ENCODE measurements at regions not wholly inside any gene's neighbourhood (a gene's known extent, or its start where the extent isn't known, plus 50 kb on each side); places are given as distances from the start of the nearest gene placed in this dataset.

GRCh38 chr17:34822007-34822739 lies 139.1 kb downstream of the CCT6B start:
- Mint-ChIP-seq H3K27ac (no peak overlapping the region), H3K4me1 (no peaks in the 10 kb centered on the region), H3K27me3 (ENCODE audit: low read depth in 3 of 3) (peaks cover 2 to 14% (median 11%) of the 10 kb centered on the region in 3 donors), H3K9me3 (no peaks in the 10 kb centered on the region), H3K36me3 (no peaks in the 10 kb centered on the region), H3K4me3 (no peak overlapping the region)
- H3K36me3 ChIP-seq (replicated peaks in 1 of 2; ENCODE audit: control insufficient read depth in 1 of 2, insufficient read depth in 2 of 2, low read length in 2 of 2): no peaks in the 10 kb centered on the region
- no peaks in the 10 kb centered on the region for H3K27me3 ChIP-seq (ENCODE audit: control insufficient read depth in 2 of 2, insufficient read depth in 2 of 2, low read length in 2 of 2)
- H3K9me3 ChIP-seq (replicated peaks in 1 of 2; ENCODE audit: control insufficient read depth in 1 of 2, insufficient read depth in 1 of 2, low read length in 2 of 2): no peaks in the 10 kb centered on the region
- no peak overlapping the region for H3K9ac ChIP-seq (ENCODE audit: insufficient read depth, low read length, poor library complexity, severe bottlenecking)
- no peak overlapping the region for H3K4me2 ChIP-seq (replicated peaks; ENCODE audit: extremely low read depth, low read length, poor library complexity, severe bottlenecking)
- H3K79me2 ChIP-seq (ENCODE audit: insufficient read depth, low read length): no peaks in the 10 kb centered on the region
- no peak overlapping the region for H2AFZ ChIP-seq (ENCODE audit: insufficient read depth, low read depth, low read length, poor library complexity, severe bottlenecking)
- no peak overlapping the region for H3K4me3 ChIP-seq (replicated peaks in 1 of 3; ENCODE audit: low read depth in 2 of 3, low read length in 3 of 3)
- no peaks in the 10 kb centered on the region for H4K20me1 ChIP-seq (ENCODE audit: insufficient read depth, low read length)
- H3K27ac ChIP-seq (ENCODE audit: low read depth in 1 of 2, low read length in 2 of 2): no peak overlapping the region
- intact Hi-C loops (cut with micrococcal nuclease): no loop called here
- TF ChIP-seq, protein P1, sequence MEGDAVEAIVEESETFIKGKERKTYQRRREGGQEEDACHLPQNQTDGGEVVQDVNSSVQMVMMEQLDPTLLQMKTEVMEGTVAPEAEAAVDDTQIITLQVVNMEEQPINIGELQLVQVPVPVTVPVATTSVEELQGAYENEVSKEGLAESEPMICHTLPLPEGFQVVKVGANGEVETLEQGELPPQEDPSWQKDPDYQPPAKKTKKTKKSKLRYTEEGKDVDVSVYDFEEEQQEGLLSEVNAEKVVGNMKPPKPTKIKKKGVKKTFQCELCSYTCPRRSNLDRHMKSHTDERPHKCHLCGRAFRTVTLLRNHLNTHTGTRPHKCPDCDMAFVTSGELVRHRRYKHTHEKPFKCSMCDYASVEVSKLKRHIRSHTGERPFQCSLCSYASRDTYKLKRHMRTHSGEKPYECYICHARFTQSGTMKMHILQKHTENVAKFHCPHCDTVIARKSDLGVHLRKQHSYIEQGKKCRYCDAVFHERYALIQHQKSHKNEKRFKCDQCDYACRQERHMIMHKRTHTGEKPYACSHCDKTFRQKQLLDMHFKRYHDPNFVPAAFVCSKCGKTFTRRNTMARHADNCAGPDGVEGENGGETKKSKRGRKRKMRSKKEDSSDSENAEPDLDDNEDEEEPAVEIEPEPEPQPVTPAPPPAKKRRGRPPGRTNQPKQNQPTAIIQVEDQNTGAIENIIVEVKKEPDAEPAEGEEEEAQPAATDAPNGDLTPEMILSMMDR (IDR thresholded peaks at IDR 0.05): no peak
- 86% methylated on average over 9 of the region's 10 CpGs for WGBS (ENCODE audit: insufficient coverage)
- no peak for DNase-seq
- H3K4me1 ChIP-seq (ENCODE audit: control insufficient read depth in 1 of 2, insufficient read depth in 2 of 2, low read length in 2 of 2): no peaks in the 10 kb centered on the region

- 19% methylated on average over 2 of the region's 4 CpGs for WGBS (ENCODE audit: insufficient coverage)
- Mint-ChIP-seq H3K9me3 (no peaks in the 10 kb centered on the region), H3K27me3 (ENCODE audit: low read depth in 3 of 3) (peaks cover 2 to 14% (median 9%) of the 10 kb centered on the region in 3 donors), H3K36me3 (no peaks in the 10 kb centered on the region), H3K4me1 (no peaks in the 10 kb centered on the region), H3K4me3 (no peak overlapping the region), H3K27ac (no peak overlapping the region)
- Histone ChIP-seq H4K20me1 (ENCODE audit: insufficient read depth, low read length) (no peaks in the 10 kb centered on the region), H3K27me3 (ENCODE audit: control insufficient read depth in 2 of 2, insufficient read depth in 2 of 2, low read length in 2 of 2) (no peaks in the 10 kb centered on the region), H3K4me2 (replicated peaks; ENCODE audit: extremely low read depth, low read length, poor library complexity, severe bottlenecking) (no peak overlapping the region), H3K27ac (ENCODE audit: low read depth in 1 of 2, low read length in 2 of 2) (no peak overlapping the region), H3K4me3 (replicated peaks in 1 of 3; ENCODE audit: low read depth in 2 of 3, low read length in 3 of 3) (no peak overlapping the region), H2AFZ (ENCODE audit: insufficient read depth, low read depth, low read length, poor library complexity, severe bottlenecking) (no peak overlapping the region), H3K36me3 (replicated peaks in 1 of 2; ENCODE audit: control insufficient read depth in 1 of 2, insufficient read depth in 2 of 2, low read length in 2 of 2) (no peaks in the 10 kb centered on the region), H3K9ac (ENCODE audit: insufficient read depth, low read length, poor library complexity, severe bottlenecking) (no peak overlapping the region), H3K9me3 (replicated peaks in 1 of 2; ENCODE audit: control insufficient read depth in 1 of 2, insufficient read depth in 1 of 2, low read length in 2 of 2) (no peaks in the 10 kb centered on the region), H3K4me1 (ENCODE audit: control insufficient read depth in 1 of 2, insufficient read depth in 2 of 2, low read length in 2 of 2) (no peaks in the 10 kb centered on the region), H3K79me2 (ENCODE audit: insufficient read depth, low read length) (no peaks in the 10 kb centered on the region)
- no peak for DNase-seq
- intact Hi-C loops (cut with micrococcal nuclease): no loop called here
- TF ChIP-seq, protein P1 (IDR thresholded peaks at IDR 0.05): no peak
Measured at GRCh38 chr17:34820922-34821321, 140.3 kb downstream of the CCT6B start.
